ENCODE measurements at regions not wholly inside any gene's neighbourhood (a gene's known extent, or its start where the extent isn't known, plus 50 kb on each side); places are given as distances from the start of the nearest gene placed in this dataset.

GRCh38 chr20:24723186-24723585 lies 225.9 kb upstream of the CST7 start (continued):
- no peak for TF ChIP-seq ZBTB49 (CRISPR knock-in tag; IDR thresholded peaks at IDR 0.05; ENCODE audit: borderline replicate concordance)

DNA sequence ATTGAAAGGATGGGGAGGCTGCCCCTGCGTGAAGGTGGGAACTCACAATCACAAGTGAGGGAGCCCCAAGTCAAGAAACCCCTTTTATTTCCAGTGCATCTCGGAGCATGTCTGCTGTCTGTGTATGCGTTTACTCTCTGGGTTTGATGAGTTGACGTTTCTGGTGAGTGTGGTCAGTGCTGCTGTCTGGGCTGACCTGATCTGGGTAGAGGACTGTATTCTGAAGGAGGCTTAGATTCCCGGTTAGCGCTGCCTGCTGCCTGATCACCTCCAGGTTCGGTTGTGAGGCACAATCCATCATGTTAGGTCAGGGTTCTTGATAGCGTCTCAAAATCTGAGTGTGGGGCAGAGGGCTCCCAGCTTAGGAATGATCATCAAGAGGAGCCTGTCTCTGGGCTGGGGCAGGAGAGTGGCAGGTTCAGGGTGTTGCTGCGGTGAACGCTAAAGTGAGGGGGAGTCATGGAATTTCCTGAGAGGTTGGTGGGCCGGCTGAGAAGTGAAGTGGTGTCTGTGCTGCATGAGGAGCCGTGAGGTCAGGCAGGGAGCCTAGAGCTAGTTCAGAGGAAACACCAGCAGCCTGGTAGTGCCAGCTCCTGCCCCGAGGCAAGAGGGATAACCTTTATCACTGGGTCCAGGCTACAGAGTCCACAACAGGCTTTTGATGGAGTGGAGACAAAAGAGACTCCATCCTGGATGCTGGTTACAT lies 225.3 kb upstream of the CST7 start:
- no peak overlapping the region for H2AFZ ChIP-seq (ENCODE audit: low read depth, low read length)
- BruUV-seq (replicated peaks), result no TSS peak
- intact Hi-C loops (cut with micrococcal nuclease) (no loop called here), in situ Hi-C loops (cut with MboI) (no loop called here)
- H3K9me1 ChIP-seq (ENCODE audit: control insufficient read depth, insufficient read depth, low read length), result no peaks in the 10 kb centered on the region
- ATAC-seq (no peak), DNase-seq (ENCODE audit: extremely low read depth in 1 of 4, low spot score in 3 of 4) (no peak), FAIRE-seq (no peak)
- H3K27me3 ChIP-seq (ENCODE audit: control insufficient read depth in 2 of 2, insufficient read depth in 2 of 2, low read length in 2 of 2), result no peaks in the 10 kb centered on the region
- H3K4me3 ChIP-seq, result no peak overlapping the region
- WGBS (ENCODE audit: insufficient coverage, low coverage, missing lambda C conversion rate), result 0% methylated on average over 13 of the region's 13 CpGs
- no peaks in the 10 kb centered on the region for H3K9me3 ChIP-seq (replicated peaks; ENCODE audit: control insufficient read depth, insufficient read depth, low read depth, low read length)
- CTCF ChIA-PET (ENCODE audit: low intra/inter-chr PET ratio), result no interaction called here
- H3K36me3 ChIP-seq (ENCODE audit: control insufficient read depth, insufficient read depth, low read length), result no peaks in the 10 kb centered on the region
- no peak overlapping the region for H3K9ac ChIP-seq (ENCODE audit: insufficient read depth in 1 of 2, low read depth in 2 of 2, low read length in 2 of 2)
- no peak overlapping the region for H3K27ac ChIP-seq (ENCODE audit: extremely low read depth, low read depth, low read length)
- POLR2A ChIA-PET, result no interaction called here
- H3K4me1 ChIP-seq (replicated peaks in 1 of 2; ENCODE audit: control insufficient read depth in 2 of 2, insufficient read depth in 2 of 2, low read length in 2 of 2), result no peaks in the 10 kb centered on the region
- H3K79me2 ChIP-seq (ENCODE audit: control insufficient read depth, insufficient read depth, low read length), result no peaks in the 10 kb centered on the region
- H3K4me2 ChIP-seq (ENCODE audit: insufficient read depth, low read length), result no peak overlapping the region
- no peaks in the 10 kb centered on the region for H4K20me1 ChIP-seq (replicated peaks; ENCODE audit: control insufficient read depth, insufficient read depth, low read length)
- TF ChIP-seq SIN3B (IDR thresholded peaks at IDR 0.05; ENCODE audit: low read depth) (no peak), TEAD4 (IDR thresholded peaks at IDR 0.05; ENCODE audit: low read length) (no peak), TEAD4 (CRISPR knock-in tag; IDR thresholded peaks at IDR 0.05; ENCODE audit: borderline replicate concordance) (no peak), HDAC8 (tag; IDR thresholded peaks at IDR 0.05) (no peak), PHF21A (IDR thresholded peaks at IDR 0.05; ENCODE audit: borderline replicate concordance, low read depth) (no peak), NCOA2 (IDR thresholded peaks at IDR 0.05; ENCODE audit: partially characterized antibody in 2 of 2) (no peak), TCF3 (CRISPR knock-in tag; IDR thresholded peaks at IDR 0.05) (no peak), HNRNPUL1 (IDR thresholded peaks at IDR 0.05; ENCODE audit: low read length) (no peak), ZC3H8 (IDR thresholded peaks at IDR 0.05) (no peak), ZC3H11A (IDR thresholded peaks at IDR 0.05; ENCODE audit: low read depth, low read length) (no peak), AFF1 (IDR thresholded peaks at IDR 0.05; ENCODE audit: low read depth in 1 of 2, partially characterized antibody in 2 of 2) (no peak), STAT5A (IDR thresholded peaks at IDR 0.05; ENCODE audit: borderline replicate concordance, low read length) (no peak), ZFX (CRISPR knock-in tag; IDR thresholded peaks at IDR 0.05) (no peak)
